ENCODE measurements at regions not wholly inside any gene's neighbourhood (a gene's known extent, or its start where the extent isn't known, plus 50 kb on each side); places are given as distances from the start of the nearest gene placed in this dataset.
"Not testable (repeated sequence)": the region's sequence is repeated elsewhere in the genome, so short reads cannot be mapped to it uniquely, and the experiment has no call there.

DNA sequence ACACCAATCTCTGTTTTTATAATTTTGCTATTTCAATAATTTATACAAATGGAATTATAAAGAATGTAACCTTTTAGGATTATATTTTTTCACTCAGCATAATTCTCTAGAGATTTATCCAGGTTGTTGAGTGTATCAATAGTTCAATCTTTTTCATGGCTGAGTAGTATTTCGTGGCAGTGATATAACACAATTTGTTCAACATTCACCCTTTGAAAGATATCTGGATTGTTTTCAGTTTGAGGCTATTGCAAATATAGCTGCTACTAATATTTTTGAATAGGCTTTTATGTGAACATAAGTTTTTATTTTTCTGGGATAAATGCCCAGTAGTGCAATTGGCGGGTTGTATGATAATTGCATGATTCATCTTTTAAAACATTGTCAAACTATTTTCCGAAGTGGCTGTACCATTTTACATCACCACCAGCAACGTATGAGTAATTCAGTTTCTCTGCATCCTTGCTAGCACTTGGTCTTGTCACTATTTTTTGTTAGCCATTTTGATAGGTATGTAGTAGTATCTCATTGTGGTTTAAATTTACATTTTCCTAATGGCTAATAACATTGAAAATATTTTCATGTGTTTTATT is 55.6 kb upstream of the ABCD3 start:
- no peak for DNase-seq

GRCh38 chr1:94358630-94359599 is 59.3 kb upstream of the ABCD3 start:
- no peak for DNase-seq

DNA sequence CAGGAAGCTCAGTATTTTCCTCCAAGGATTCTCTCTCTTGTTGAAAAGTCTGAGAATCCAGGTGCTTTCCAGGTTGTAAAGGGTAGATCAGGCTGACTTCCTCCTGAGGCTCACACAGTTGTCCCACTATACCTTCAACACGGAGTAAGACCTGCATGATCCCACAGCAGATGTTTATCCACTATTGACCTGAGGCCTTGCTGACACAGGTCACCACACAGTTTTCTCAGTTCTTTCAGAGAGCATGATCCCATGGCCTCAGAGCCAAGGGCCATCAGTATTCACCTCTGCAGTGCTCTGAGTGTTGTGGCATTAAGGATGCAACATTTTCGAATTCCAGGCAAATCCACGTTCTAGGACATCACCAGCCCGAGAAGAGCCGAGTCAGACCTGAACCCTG is 60.5 kb upstream of the ABCD3 start:
- no peak for DNase-seq

DNA sequence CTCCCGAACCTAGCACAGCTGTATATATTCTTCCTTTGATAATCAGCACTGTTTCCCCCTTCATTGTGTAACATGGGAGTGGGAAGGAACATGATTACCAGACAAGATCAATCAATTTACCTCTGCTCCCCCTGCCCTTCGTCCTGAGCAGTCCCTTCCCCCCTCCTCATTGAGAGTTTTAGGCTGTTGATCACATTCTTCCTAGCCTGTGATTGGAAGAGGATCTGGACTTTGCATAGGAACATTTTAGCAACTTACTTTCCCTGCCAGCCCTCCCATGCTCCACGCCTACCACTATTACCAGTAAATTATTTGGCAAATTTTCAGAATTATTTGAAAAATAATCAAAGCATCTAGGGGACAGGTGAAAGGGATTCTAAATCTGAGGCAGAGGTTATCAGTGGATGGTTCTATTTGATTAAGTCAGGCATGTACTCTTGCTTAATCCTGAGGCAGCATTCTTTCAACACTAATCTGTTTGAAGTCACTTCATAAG is 62.7 kb upstream of the ABCD3 start:
- no peak for DNase-seq

GRCh38 chr1:94351481-94351880 is 66.7 kb upstream of the ABCD3 start:
- no peak for DNase-seq

DNA sequence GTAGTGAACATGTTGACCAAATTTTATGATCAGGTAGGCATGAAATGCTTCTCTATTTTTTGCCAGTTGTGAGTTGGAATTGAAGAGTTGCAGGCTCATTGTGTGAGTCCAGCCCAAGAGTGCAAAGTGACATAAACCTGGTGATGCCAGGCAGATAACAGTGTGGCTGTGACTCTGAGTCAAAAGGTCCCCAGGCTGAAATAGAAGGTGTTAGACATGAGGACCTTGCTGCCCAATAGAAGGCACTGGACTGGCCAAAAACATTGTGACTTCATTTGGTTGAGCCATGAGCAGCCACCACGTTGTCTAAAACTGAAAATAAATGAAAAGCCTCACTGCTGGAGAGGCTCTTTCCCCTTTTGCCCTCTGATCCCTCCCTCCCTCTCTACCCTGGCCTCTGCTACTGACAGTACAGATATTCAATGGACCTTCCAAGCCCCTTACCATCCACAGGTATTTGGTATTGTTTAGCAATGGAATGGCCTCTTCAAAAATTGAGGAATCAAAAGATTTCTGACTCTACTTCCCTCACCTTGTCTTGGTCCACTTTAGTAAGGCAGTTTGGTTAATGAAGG is 67.8 kb upstream of the ABCD3 start:
- no peak for DNase-seq

- no peak for DNase-seq
Measured at GRCh38 chr1:94349853-94350252, 68.3 kb upstream of the ABCD3 start.

- not testable (repeated sequence) for DNase-seq
Measured at GRCh38 chr1:94348386-94348785, 69.8 kb upstream of the ABCD3 start.

DNA sequence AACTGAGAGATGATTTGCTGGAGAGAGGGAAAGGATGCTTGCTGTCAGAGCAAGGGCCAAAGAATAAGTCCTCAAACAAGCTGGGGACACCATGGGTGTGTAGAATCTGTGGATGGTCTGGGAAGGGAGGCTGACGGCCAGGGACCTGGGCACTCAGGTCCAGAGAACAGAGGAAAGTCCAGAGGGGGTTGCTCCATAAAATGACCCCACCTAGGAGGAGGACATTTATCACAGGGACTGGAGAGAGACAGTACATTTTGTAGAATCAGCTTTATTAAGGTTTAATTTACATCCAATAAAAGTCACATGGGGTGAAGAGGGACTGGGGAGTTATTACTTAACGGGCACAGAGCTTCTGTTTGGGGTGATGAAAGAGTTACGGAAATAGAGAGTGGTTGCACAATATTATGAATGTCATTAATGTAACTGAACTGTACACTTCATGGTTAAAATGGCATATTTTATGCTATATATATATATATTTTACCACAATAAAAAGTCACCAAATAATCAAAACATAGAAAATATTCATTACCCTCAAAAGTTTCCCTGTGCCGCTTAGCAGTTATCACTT is 73.0 kb upstream of the ABCD3 start:
- no peak for DNase-seq

GRCh38 chr1:94342416-94342815 is 75.8 kb upstream of the ABCD3 start:
- DNase-seq: no peak

- DNase-seq: no peak
Measured at GRCh38 chr1:94339206-94339927, 78.8 kb upstream of the ABCD3 start.

- no peak for DNase-seq
Measured at GRCh38 chr1:94336991-94337390, 81.2 kb upstream of the ABCD3 start.

DNA sequence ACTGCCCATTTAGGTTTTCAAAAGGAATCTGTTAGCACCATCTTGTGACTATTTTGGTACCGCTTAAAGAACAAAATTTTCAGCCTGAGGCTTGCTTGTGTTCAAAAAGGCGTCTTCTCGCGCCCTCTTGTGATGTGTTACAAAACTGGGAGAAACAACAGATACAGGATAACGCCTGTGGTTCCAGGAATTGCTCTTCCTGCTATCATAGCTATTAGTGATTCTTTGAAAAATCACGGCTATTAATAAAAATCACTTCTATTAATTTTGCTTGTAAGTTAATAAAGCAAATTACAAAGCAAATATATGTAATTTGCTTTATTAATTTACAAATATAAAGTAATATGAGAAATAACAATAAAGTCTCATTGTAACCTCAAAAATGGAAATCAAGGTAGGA is 82.2 kb upstream of the ABCD3 start:
- DNase-seq: peak in 1 of 2 experiments; percentile 11

- no peak for DNase-seq
Measured at GRCh38 chr1:94335447-94335846, 82.7 kb upstream of the ABCD3 start.

DNA sequence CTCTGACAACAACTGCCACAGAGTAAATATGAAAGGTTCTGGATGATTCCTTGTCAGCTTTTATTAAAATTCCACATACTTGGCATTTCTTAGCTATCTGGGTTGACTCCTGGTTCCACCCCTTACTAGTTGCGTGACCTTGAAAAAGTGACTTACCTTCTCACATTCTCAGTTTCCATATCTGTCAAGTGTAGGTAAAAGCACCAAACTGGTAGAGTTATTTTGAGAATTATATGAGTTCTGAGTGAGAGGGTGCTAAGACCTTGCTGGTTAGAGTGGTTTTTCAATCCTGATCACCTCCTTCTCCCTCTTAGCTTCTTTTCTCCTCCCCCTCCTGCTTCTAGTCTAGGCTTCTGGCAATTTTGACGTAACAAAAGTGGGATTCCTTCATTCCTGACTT is 83.4 kb upstream of the ABCD3 start:
- no peak for DNase-seq

DNA sequence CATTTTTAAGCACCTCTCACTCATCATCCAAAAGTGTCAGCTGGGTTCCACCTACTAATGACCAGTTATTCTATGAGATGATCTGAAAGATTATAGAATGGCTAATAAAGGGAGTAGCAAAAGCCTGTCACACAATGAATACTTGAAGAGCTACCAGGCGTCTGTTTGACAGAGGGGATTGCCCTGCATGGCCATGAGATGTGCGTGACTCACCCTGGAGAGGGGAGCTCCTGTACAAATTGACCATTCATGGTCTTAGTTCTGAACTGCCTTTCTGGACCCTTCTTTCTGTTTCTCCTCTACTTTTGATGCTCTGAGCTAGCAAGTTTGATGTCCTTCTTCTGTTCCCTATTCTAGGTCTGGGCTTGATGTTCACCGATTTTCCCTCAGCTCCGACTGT is 85.2 kb upstream of the ABCD3 start:
- no peak for DNase-seq

GRCh38 chr1:94332516-94332915 is 85.7 kb upstream of the ABCD3 start:
- no peak for DNase-seq

DNA sequence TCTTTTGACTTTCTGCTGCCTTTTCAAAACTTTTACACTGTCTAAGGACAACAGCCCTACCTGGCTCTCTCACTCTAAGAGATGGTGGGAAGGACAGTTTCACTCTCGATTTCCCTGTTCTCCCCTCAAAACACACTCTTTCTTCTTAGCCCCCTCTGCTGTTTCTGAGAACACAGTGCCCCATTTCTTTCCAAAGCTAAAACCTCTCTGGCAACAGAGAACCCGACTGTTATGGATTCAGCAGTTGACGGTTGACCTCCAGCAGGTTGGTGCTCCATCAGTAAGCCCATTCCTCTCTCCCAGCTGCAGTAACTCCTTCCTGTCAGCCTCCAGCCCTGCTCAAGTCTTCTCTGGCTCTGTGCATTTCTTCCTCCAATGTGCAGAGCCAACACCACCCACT is 88.2 kb upstream of the ABCD3 start:
- no peak for DNase-seq

GRCh38 chr1:94329276-94329675 is 88.9 kb upstream of the ABCD3 start:
- DNase-seq: no peak

GRCh38 chr1:94327001-94327690 is 89.8 kb upstream of the ARHGAP29 start:
- no peak for DNase-seq

GRCh38 chr1:94326329-94326728 is 88.9 kb upstream of the ARHGAP29 start:
- no peak for DNase-seq

Data from NCI-H1930 (cell line).